ENCODE measurements at regions not wholly inside any gene's neighbourhood (a gene's known extent, or its start where the extent isn't known, plus 50 kb on each side); places are given as distances from the start of the nearest gene placed in this dataset.

DNA sequence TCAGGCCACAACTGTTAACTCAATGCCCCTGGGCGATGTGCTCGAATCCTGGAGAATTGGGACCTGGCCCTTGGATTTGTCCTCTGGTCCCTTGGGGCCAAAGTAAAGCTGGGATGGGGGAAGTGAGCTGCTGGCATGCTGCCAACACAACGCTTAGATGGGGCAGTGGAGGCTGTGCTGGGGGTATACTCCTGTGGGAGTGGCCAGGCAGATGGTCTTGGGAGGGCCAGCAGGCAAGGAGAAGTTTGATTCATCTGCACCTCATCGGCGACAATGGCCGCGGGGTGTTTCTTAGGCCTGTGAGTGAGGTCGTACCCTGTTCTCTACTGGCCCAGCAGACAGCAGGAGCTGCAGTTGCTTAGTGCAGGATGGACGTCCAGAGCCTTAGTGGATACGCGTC is 139.0 kb upstream of the MTPN start:
- TF ChIP-seq, protein P1, sequence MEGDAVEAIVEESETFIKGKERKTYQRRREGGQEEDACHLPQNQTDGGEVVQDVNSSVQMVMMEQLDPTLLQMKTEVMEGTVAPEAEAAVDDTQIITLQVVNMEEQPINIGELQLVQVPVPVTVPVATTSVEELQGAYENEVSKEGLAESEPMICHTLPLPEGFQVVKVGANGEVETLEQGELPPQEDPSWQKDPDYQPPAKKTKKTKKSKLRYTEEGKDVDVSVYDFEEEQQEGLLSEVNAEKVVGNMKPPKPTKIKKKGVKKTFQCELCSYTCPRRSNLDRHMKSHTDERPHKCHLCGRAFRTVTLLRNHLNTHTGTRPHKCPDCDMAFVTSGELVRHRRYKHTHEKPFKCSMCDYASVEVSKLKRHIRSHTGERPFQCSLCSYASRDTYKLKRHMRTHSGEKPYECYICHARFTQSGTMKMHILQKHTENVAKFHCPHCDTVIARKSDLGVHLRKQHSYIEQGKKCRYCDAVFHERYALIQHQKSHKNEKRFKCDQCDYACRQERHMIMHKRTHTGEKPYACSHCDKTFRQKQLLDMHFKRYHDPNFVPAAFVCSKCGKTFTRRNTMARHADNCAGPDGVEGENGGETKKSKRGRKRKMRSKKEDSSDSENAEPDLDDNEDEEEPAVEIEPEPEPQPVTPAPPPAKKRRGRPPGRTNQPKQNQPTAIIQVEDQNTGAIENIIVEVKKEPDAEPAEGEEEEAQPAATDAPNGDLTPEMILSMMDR (conservative IDR thresholded peaks at IDR 0.05; ENCODE audit: low read depth, low read length), result no peak
- TF ChIP-seq EZH2 (IDR thresholded peaks at IDR 0.05; ENCODE audit: low read length, unreplicated experiment) (no peak), EZH2phosphoT487 (IDR thresholded peaks at IDR 0.05; ENCODE audit: borderline replicate concordance, low read length) (no peak)
